ENCODE measurements at regions not wholly inside any gene's neighbourhood (a gene's known extent, or its start where the extent isn't known, plus 50 kb on each side); places are given as distances from the start of the nearest gene placed in this dataset.
"Not testable (repeated sequence)": the region's sequence is repeated elsewhere in the genome, so short reads cannot be mapped to it uniquely, and the experiment has no call there.

DNA sequence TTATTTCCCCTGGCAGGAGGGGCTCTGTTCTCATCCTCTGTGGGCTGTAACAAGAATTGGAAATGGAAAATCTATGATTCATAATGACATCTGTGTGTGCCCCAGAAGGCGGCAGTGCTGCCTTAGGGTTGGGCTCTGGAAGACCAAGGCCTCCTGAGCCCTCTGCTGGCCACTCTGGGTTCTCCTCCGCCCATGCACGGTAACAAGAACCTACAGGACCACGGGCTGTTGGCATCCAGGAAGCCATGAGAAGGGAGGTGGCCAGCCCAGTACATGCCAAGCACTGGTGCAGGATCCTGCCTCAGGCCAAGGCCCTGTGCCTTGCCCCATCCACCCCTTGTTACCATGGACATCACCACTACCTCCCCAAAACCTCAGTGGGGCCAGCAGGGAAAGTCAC lies 454.2 kb downstream of the TP53TG3F start:
- not testable (repeated sequence) for H3K36me3 Mint-ChIP-seq (ENCODE audit: low read depth); H3K4me3 ChIP-seq (ENCODE audit: low read length); H3K9me3 ChIP-seq (ENCODE audit: control insufficient read depth, low read length); H3K36me3 ChIP-seq (ENCODE audit: control insufficient read depth, insufficient read depth, low read length); H3K27ac Mint-ChIP-seq; H3K27me3 Mint-ChIP-seq (ENCODE audit: insufficient read depth); DNase-seq; H3K9ac ChIP-seq (ENCODE audit: extremely low read depth, low read length, poor library complexity, severe bottlenecking); H3K27me3 ChIP-seq (ENCODE audit: control insufficient read depth, insufficient read depth, low read length, poor library complexity, severe bottlenecking); H3K4me3 Mint-ChIP-seq; H3K27ac ChIP-seq (ENCODE audit: low read depth, low read length); H3K4me1 ChIP-seq (ENCODE audit: control insufficient read depth, insufficient read depth, low read length); H3K4me1 Mint-ChIP-seq
- 77% methylated on average over 3 of the region's 4 CpGs; no CpG with 5 or more reads in 1 of the 2 experiments for WGBS, 2 experiments (ENCODE audit: insufficient coverage in 1 of 2, insufficient read length in 1 of 2)
- H3K9me3 Mint-ChIP-seq, result peaks cover 11% of the 10 kb centered on the region

DNA sequence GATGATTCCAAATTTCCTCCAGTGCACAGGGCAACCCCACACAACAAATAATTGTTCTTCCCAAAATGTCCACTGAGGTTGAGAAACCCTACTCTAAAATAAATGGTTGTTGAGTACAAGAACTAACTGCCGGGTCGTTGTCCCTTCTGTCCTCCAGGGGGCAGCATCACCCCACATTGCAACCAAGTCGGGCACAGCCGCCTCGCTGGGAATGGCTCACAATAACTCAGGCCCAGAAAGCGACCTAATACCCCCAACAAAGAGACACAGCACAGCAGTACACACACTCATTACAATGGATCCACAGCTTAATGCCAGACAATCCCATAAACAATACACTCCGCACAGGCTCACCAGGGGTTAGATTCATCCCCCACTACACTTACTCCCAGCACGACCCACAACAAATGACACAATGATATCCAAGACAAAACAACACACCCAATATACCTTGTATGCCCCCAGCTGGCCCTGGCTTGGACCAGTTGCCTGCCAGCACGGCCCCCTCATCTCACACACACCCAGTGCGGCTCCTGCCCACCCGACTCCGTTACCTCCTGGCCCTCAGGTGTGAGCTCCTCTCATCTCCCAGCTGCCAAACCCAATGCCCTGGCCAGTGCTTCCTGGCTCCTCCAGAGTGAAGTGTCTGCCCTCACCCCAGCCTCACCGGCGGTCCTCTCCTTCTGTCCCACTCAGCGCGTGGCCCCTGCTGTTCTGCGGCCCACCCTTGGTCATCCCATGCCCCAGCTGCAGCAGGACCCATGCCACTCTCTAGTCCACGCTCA lies 461.5 kb downstream of the TP53TG3F start:
- not testable (repeated sequence) for H3K4me1 ChIP-seq (ENCODE audit: control insufficient read depth, insufficient read depth, low read length); H3K4me3 Mint-ChIP-seq; H3K36me3 ChIP-seq (ENCODE audit: control insufficient read depth, insufficient read depth, low read length); H3K4me1 Mint-ChIP-seq; DNase-seq; H3K9ac ChIP-seq (ENCODE audit: extremely low read depth, low read length, poor library complexity, severe bottlenecking); H3K9me3 ChIP-seq (ENCODE audit: control insufficient read depth, low read length); H3K27ac ChIP-seq (ENCODE audit: low read depth, low read length); H3K27me3 ChIP-seq (ENCODE audit: control insufficient read depth, insufficient read depth, low read length, poor library complexity, severe bottlenecking); H3K27ac Mint-ChIP-seq; H3K27me3 Mint-ChIP-seq (ENCODE audit: insufficient read depth); H3K36me3 Mint-ChIP-seq (ENCODE audit: low read depth); H3K4me3 ChIP-seq (ENCODE audit: low read length)
- no CpG with 5 or more reads among the region's 18 CpGs for WGBS, 2 experiments (ENCODE audit: insufficient coverage in 1 of 2, insufficient read length in 1 of 2)
- H3K9me3 Mint-ChIP-seq, result peaks cover 13% of the 10 kb centered on the region

DNA sequence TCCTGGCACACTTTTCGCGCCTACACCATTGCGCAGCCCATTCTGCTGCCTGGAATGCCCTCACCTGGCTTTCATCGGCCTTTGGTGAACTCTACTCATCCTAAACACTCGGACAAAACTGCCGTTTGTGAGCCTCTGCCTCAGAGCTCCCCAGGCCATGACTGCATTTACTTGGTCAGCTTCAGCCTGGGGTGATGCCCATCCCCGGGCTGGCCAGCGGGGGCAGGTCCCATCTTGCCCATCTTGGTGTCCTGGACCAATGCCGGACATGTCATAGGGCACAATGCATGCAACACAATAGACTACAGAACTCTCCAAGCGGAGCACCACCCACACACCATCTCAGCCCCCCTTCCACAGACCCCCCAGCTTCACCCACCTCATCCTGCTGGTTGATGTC lies 463.5 kb downstream of the TP53TG3F start:
- not testable (repeated sequence) for DNase-seq; H3K27ac Mint-ChIP-seq; H3K4me3 ChIP-seq (ENCODE audit: low read length); H3K9ac ChIP-seq (ENCODE audit: extremely low read depth, low read length, poor library complexity, severe bottlenecking); H3K4me1 ChIP-seq (ENCODE audit: control insufficient read depth, insufficient read depth, low read length); H3K27me3 Mint-ChIP-seq (ENCODE audit: insufficient read depth); H3K36me3 ChIP-seq (ENCODE audit: control insufficient read depth, insufficient read depth, low read length); H3K4me1 Mint-ChIP-seq; H3K27ac ChIP-seq (ENCODE audit: low read depth, low read length); H3K9me3 ChIP-seq (ENCODE audit: control insufficient read depth, low read length); H3K36me3 Mint-ChIP-seq (ENCODE audit: low read depth); H3K27me3 ChIP-seq (ENCODE audit: control insufficient read depth, insufficient read depth, low read length, poor library complexity, severe bottlenecking); H3K4me3 Mint-ChIP-seq
- peaks cover 12% of the 10 kb centered on the region for H3K9me3 Mint-ChIP-seq
- WGBS, 2 experiments (ENCODE audit: insufficient coverage in 1 of 2, insufficient read length in 1 of 2), result 80 to 92% methylated on average over 2 to 5 of the region's 10 CpGs

DNA sequence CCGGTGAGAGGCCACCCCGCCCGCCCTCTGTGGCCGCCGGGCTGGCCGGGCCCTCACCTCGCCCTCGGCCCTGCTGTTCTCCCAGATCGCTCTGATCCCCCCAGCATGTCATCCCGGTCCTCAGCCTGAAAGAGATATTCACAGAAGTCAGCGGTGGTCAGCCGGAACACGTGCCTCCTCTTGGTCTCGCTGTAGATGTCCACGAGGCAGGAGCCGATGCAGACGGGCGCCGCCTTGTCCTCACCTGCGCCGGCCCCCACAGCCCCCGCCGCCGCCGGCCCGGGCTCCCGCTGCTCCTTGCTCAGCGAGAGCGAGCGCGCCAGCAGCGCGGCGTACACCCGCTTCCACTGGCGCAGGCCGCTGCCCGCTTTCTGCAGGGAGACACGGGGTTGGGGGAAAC lies 468.6 kb downstream of the TP53TG3F start:
- H3K36me3 Mint-ChIP-seq (ENCODE audit: low read depth); H3K9me3 Mint-ChIP-seq; H3K4me1 Mint-ChIP-seq; H3K27ac Mint-ChIP-seq; H3K4me3 ChIP-seq (ENCODE audit: low read length); H3K9me3 ChIP-seq (ENCODE audit: control insufficient read depth, low read length); H3K4me1 ChIP-seq (ENCODE audit: control insufficient read depth, insufficient read depth, low read length); H3K27ac ChIP-seq (ENCODE audit: low read depth, low read length); DNase-seq; H3K36me3 ChIP-seq (ENCODE audit: control insufficient read depth, insufficient read depth, low read length); H3K27me3 Mint-ChIP-seq (ENCODE audit: insufficient read depth); H3K9ac ChIP-seq (ENCODE audit: extremely low read depth, low read length, poor library complexity, severe bottlenecking); H3K27me3 ChIP-seq (ENCODE audit: control insufficient read depth, insufficient read depth, low read length, poor library complexity, severe bottlenecking); H3K4me3 Mint-ChIP-seq: not testable (repeated sequence)
- WGBS, 2 experiments (ENCODE audit: insufficient coverage in 1 of 2, insufficient read length in 1 of 2), result 90% methylated on average over 4 of the region's 39 CpGs; no CpG with 5 or more reads in 1 of the 2 experiments

DNA sequence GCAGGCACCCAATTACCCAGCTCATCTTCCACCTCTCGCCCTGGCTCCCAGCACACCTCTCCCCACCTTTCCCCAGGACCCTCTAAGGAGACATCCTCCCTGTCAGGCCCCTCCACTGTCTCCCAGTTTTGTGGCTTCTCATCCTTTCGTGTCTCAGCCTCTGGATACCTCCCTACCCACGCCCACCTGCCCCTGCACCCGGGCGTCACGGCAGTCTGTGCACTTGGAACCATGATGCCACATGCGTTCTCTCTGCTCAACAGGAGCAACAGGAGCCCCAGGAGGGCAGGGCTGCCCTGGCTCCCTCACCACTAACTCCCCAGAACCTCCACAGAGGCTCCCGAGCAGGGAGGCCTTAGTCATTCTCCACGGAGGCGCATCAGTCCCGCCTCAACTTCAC lies 472.8 kb downstream of the TP53TG3F start:
- H3K36me3 ChIP-seq (ENCODE audit: control insufficient read depth, insufficient read depth, low read length); H3K36me3 Mint-ChIP-seq (ENCODE audit: low read depth); DNase-seq; H3K27ac ChIP-seq (ENCODE audit: low read depth, low read length); H3K4me3 Mint-ChIP-seq; H3K9me3 Mint-ChIP-seq; H3K27me3 Mint-ChIP-seq (ENCODE audit: insufficient read depth); H3K9ac ChIP-seq (ENCODE audit: extremely low read depth, low read length, poor library complexity, severe bottlenecking); H3K27me3 ChIP-seq (ENCODE audit: control insufficient read depth, insufficient read depth, low read length, poor library complexity, severe bottlenecking); H3K4me1 ChIP-seq (ENCODE audit: control insufficient read depth, insufficient read depth, low read length); H3K4me3 ChIP-seq (ENCODE audit: low read length); H3K9me3 ChIP-seq (ENCODE audit: control insufficient read depth, low read length); H3K27ac Mint-ChIP-seq; H3K4me1 Mint-ChIP-seq: not testable (repeated sequence)
- no CpG with 5 or more reads among the region's 11 CpGs for WGBS, 2 experiments (ENCODE audit: insufficient coverage in 1 of 2, insufficient read length in 1 of 2)

DNA sequence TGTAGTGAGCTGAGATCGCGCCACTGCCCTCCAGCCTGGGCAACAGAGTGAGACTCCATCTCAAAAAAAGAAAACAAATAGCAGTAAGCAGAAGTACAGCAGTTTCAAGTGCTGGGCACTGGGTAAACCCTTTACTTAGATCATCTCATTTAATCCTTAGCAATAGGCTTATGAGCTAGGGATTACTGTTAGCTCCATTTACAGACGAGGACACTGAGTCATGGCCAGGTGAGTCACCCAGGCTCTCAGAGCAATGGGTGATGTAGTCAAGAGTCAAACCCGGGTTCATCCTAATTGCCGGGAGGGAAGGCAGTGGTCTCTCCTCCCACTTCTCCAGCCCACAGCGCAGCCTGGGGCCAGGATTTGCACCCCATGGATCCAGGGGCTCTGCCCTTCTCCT lies 473.6 kb downstream of the TP53TG3F start:
- H3K27ac ChIP-seq (ENCODE audit: low read depth, low read length); H3K4me3 ChIP-seq (ENCODE audit: low read length); H3K27me3 Mint-ChIP-seq (ENCODE audit: insufficient read depth); H3K4me1 Mint-ChIP-seq; H3K27ac Mint-ChIP-seq; H3K27me3 ChIP-seq (ENCODE audit: control insufficient read depth, insufficient read depth, low read length, poor library complexity, severe bottlenecking); H3K9ac ChIP-seq (ENCODE audit: extremely low read depth, low read length, poor library complexity, severe bottlenecking); H3K9me3 Mint-ChIP-seq; H3K36me3 Mint-ChIP-seq (ENCODE audit: low read depth); H3K4me1 ChIP-seq (ENCODE audit: control insufficient read depth, insufficient read depth, low read length); H3K36me3 ChIP-seq (ENCODE audit: control insufficient read depth, insufficient read depth, low read length); H3K9me3 ChIP-seq (ENCODE audit: control insufficient read depth, low read length); H3K4me3 Mint-ChIP-seq; DNase-seq: not testable (repeated sequence)
- WGBS, 2 experiments (ENCODE audit: insufficient coverage in 1 of 2, insufficient read length in 1 of 2), result no CpG with 5 or more reads among the region's 6 CpGs

DNA sequence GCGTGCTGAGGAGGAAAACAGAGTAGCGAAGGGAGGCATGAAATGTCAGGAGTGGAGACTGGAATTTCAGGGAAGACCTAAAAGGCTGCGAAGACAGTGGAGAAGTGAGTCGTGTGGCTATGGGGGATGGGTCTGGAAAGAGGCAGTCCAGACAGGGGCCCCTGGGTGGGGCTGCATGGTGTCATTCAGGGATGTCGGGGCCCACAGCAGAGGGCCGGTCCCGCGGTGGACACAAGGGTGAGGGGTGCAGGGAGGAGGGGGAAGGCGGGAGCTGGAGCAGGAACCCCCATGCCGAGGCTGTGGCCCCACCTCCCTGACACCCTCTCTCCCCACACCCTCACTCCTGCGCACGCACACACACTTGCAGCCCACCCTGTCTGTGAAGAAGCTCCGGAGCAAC lies 476.4 kb downstream of the TP53TG3F start:
- H3K4me1 Mint-ChIP-seq; H3K27ac ChIP-seq (ENCODE audit: low read depth, low read length); H3K9me3 ChIP-seq (ENCODE audit: control insufficient read depth, low read length); H3K4me3 Mint-ChIP-seq; H3K36me3 ChIP-seq (ENCODE audit: control insufficient read depth, insufficient read depth, low read length); H3K27ac Mint-ChIP-seq; H3K27me3 ChIP-seq (ENCODE audit: control insufficient read depth, insufficient read depth, low read length, poor library complexity, severe bottlenecking); H3K36me3 Mint-ChIP-seq (ENCODE audit: low read depth); DNase-seq; H3K9me3 Mint-ChIP-seq; H3K4me1 ChIP-seq (ENCODE audit: control insufficient read depth, insufficient read depth, low read length); H3K27me3 Mint-ChIP-seq (ENCODE audit: insufficient read depth); H3K4me3 ChIP-seq (ENCODE audit: low read length); H3K9ac ChIP-seq (ENCODE audit: extremely low read depth, low read length, poor library complexity, severe bottlenecking): not testable (repeated sequence)
- 89% methylated on average over 7 of the region's 13 CpGs; no CpG with 5 or more reads in 1 of the 2 experiments for WGBS, 2 experiments (ENCODE audit: insufficient coverage in 1 of 2, insufficient read length in 1 of 2)

Data from endodermal cell (in vitro differentiated cells).